HG03571 (cell line): ENCODE measurements at regions not wholly inside any gene's neighbourhood (a gene's known extent, or its start where the extent isn't known, plus 50 kb on each side); places are given as distances from the start of the nearest gene placed in this dataset.
"Not testable (repeated sequence)": the region's sequence is repeated elsewhere in the genome, so short reads cannot be mapped to it uniquely, and the experiment has no call there.

Experiments
- ATAC-seq: cut with Tn5 transposase; IDR thresholded peaks from one replicate; pipeline ENCODE4 v1.9.1; 2021; ENCODE audit not compliant: unreplicated experiment

GRCh38 chr4:63105839-63106238 lies 1303.4 kb downstream of the TECRL start:
- no peak for ATAC-seq

- ATAC-seq = no peak
Observed at GRCh38 chr4:63090641-63091040, 1318.6 kb downstream of the TECRL start.

- no peak for ATAC-seq
Observed at GRCh38 chr4:63085091-63085490, 1324.2 kb downstream of the TECRL start.

- no peak for ATAC-seq
Observed at GRCh38 chr4:63080934-63081333, 1328.3 kb downstream of the TECRL start.

GRCh38 chr4:63063760-63064159 lies 1345.5 kb downstream of the TECRL start:
- no peak for ATAC-seq

GRCh38 chr4:63062891-63063290 lies 1346.4 kb downstream of the TECRL start:
- not testable (repeated sequence) for ATAC-seq

GRCh38 chr4:63049726-63050125 lies 1359.5 kb downstream of the TECRL start:
- ATAC-seq = no peak

GRCh38 chr4:63049278-63049677 lies 1360.0 kb downstream of the TECRL start:
- no peak for ATAC-seq

GRCh38 chr4:63036159-63036866 lies 1372.9 kb downstream of the TECRL start:
- no peak for ATAC-seq

GRCh38 chr4:63029380-63029779 lies 1379.9 kb downstream of the TECRL start:
- no peak for ATAC-seq

- no peak for ATAC-seq
Observed at GRCh38 chr4:63020661-63021060, 1388.6 kb downstream of the TECRL start.

GRCh38 chr4:63017300-63017699 lies 1392.0 kb downstream of the TECRL start:
- ATAC-seq = no peak

GRCh38 chr4:62970846-62971245 lies 1438.4 kb downstream of the TECRL start:
- no peak for ATAC-seq

GRCh38 chr4:62960415-62960814 lies 1448.8 kb downstream of the TECRL start:
- ATAC-seq = no peak

GRCh38 chr4:62953752-62954151 lies 1455.5 kb downstream of the TECRL start:
- no peak for ATAC-seq

- ATAC-seq = no peak
Observed at GRCh38 chr4:62952366-62952765, 1456.9 kb downstream of the TECRL start.

GRCh38 chr4:62948108-62948507 lies 1461.1 kb downstream of the TECRL start:
- ATAC-seq = no peak

GRCh38 chr4:62940229-62940628 lies 1469.0 kb downstream of the TECRL start:
- no peak for ATAC-seq

- ATAC-seq = no peak
Observed at GRCh38 chr4:62930884-62931283, 1478.4 kb downstream of the TECRL start.

- no peak for ATAC-seq
Observed at GRCh38 chr4:62928483-62928882, 1480.8 kb downstream of the TECRL start.

- ATAC-seq = no peak
Observed at GRCh38 chr4:62927574-62927973, 1481.7 kb downstream of the TECRL start.

- ATAC-seq = no peak
Observed at GRCh38 chr4:62923783-62924182, 1485.5 kb downstream of the TECRL start.

GRCh38 chr4:62917649-62918048 lies 1491.6 kb downstream of the TECRL start:
- ATAC-seq = no peak
